Stimulated activated CD8-positive, alpha-beta memory T cell treated with anti-CD3 and anti-CD28 coated beads, Interleukin-12 subunit alpha, Interleukin-12 subunit beta, amount 100 ng/mL, for 4 hours (primary cell): ENCODE measurements at regions not wholly inside any gene's neighbourhood (a gene's known extent, or its start where the extent isn't known, plus 50 kb on each side); places are given as distances from the start of the nearest gene placed in this dataset.

Experiments
- DNase-seq: peaks from one replicate; pipeline ENCODE4 v3.0.0-alpha.2; 2020; ENCODE audit warnings: low read depth

GRCh38 chr6:165986914-165987482 lies 180.7 kb downstream of the TBXT start:
- no peak for DNase-seq

- no peak for DNase-seq
These were observed 181.2 kb downstream of the TBXT start for GRCh38 chr6:165986311-165986913.

DNA sequence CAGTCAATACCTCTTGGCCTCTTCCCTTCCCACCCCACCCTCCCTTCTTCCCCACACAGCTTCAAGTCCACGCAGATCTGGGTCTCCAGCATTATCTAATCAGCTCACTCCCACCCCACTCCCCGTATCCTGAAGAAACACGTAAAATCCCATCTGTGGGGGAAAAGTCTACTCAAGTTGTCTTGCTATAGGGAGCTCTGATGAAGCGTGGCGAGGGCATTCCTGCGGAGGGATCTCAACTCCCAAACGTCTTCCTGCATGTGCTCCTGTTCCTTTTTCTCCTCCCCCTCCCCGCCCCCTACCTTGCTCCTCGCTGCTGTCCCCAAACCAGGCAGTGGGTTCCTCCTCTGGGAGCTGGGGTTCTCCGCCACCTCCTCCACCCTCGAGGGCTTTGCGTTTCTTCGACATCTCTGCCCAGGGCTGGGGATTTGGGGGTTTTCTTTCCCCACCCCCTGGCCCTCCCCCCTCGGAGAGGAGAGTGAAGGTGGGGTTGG lies 181.8 kb downstream of the TBXT start:
- no peak for DNase-seq

DNA sequence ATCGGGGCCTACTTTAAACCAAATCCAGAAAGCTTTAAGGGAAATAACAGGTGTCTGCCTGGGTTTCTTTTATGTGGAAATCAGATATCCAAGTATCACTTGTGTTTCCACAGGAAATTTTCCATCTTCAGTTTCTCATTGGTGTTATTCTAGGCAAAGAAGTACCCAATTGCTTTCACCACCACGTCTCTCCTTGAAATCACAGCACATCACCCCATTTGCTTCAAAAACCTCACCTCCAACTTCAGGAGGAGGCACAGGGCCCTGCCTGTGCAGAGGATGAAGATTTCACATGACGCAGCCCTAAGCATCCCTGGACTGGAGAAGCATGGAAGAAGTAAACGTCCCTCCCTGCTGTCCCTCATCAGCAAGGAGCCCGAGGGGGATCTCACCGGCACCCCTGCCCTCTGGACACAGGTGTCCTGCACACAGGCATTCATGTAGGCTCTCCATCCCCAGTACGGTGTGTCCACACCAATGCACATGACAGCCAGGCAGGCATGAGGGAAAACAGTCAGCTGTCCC lies 182.3 kb downstream of the TBXT start:
- DNase-seq = no peak

DNA sequence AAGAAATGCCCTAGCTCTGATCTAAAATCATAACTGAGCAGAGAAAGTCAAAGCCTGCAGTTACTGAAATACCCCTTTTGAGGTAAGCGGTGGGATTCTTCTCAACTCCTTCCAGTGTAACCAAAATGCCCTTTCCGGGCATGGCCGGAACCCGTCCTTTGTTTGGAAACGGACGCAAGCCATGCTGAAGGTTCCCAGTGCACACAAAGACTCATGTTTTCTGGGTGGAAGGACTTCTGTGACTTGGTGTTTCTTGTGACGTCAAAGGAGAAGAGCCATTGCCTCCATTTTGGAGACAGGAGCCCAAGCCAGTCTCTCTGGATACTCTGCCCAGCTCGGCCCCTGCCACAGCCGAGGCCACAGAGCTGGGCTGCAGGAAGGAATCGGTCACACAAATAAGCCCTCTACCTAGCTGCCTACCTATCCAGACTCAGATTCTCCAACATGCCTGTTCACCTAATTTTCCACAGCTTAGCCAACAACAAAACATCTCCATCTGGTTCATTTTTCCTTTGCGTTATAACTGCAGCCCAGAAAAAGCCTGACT lies 182.8 kb downstream of the TBXT start:
- no peak for DNase-seq

GRCh38 chr6:165983112-165984072 lies 184.3 kb downstream of the TBXT start:
- DNase-seq = no peak

DNA sequence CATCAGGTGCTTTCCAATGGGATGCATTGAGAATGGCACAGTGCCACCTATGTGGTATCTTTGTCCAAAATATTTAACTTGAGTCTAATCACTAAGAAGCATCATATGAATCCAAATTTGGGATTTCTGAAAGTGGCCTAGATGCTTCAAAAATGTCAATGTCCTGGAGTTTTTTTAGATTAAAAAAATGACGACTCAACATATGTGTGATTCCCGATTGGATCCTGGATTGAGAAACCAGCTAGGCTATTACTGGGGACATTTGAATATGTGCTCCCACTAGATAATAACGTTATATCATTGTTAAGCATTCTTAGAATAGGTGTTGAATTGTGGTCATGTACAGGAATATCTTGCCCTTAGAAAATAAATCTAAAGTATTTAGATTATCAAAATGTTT lies 189.2 kb downstream of the TBXT start:
- DNase-seq = no peak

DNA sequence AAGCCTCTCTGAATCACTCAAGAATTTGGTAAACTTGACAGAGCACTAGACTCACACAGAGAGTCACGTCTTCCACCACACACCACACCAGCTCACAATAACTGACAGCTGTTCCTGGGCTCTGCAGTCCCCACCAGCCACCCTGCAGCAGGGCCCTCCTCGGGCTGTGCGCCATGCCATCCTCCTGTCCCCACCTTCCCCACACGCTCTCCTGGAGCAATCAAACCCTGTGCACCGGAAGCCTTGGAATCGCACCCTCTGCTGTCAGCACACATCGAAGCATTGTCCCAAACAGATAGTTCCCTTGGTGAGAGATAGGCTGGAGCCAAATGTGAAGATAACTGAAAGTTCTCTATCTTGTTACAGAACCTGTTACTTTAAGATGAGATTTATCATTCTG lies 191.0 kb downstream of the TBXT start:
- no peak for DNase-seq

- DNase-seq = no peak
These were observed 192.8 kb downstream of the TBXT start for GRCh38 chr6:165974817-165975216.

GRCh38 chr6:165973473-165973872 lies 194.2 kb downstream of the TBXT start:
- DNase-seq = no peak

GRCh38 chr6:165972139-165972802 lies 195.4 kb downstream of the TBXT start:
- no peak for DNase-seq

- DNase-seq = no peak
These were observed 196.4 kb downstream of the TBXT start for GRCh38 chr6:165971202-165971601.

GRCh38 chr6:165970001-165970400 lies 197.7 kb downstream of the TBXT start:
- no peak for DNase-seq

GRCh38 chr6:165969184-165969583 lies 198.5 kb downstream of the TBXT start:
- no peak for DNase-seq

GRCh38 chr6:165968408-165968807 lies 199.2 kb downstream of the TBXT start:
- DNase-seq = no peak

DNA sequence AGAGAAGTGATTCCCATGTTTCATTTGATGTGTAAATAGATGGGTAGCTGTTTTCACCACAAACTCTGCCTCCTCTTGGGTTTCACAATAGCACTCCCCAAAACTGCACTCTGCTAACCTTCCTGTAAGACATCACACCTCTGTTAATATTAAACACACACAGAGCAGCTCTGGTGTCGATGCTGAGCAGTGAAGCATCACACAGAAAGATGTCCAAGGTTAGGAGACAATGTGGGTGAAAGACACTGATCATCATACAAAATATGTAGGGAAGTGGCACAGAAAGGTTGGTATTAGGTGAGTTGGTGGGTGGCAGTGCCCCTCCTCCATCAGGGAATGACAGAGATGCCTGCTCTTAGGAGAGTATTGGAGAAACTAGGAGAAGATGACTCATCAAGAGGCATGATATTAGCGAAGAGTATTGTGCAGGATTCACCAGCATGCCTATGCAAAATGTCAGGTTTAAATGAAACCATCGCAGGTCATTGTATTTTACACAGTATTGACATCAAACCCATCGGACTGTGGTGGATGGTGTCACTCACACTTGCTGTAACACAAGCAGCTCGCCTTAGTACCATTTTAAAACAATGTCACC lies 199.7 kb downstream of the TBXT start:
- DNase-seq = no peak

DNA sequence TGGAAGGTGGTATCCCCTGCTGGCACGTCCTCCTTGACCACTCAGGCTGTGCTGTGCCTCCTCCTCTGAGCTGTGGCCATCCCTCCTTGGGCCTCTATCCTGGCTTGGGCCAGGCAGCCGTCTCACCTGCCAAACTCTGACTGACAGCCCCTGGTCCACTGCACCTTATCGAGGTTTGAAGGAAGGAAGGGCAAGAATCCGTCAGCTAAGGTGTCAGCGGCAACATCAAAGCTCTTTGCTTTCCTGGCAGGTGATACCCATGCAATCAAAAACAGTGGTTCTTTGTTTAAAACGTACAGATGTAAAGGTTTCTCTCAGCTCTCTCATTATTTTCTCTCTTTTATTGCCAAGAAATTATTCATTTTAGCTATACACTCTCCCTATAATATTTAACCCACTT lies 203.9 kb downstream of the TBXT start:
- no peak for DNase-seq

- no peak for DNase-seq
These were observed 205.3 kb downstream of the TBXT start for GRCh38 chr6:165962366-165962765.

- DNase-seq = no peak
These were observed 206.4 kb downstream of the TBXT start for GRCh38 chr6:165961233-165961632.

DNA sequence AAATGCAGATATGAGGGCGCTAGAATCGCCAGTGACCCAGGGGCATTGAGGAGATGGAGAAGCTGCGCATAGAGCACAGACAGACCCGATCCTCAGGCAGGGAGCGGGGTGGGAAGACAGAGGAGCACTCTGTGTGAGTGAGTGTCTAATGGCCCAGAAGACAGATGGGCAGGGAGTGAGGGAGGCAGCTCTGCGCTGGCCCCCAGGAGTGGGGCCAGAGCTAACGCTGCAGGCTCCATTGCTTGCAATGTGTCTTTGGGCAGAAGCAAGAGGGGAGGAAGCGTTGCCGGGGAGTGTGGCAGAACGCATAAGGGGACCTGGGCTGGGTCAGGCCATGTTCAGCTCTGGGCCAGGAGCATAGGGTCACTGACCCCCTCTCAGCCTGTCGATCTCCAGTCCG lies 207.0 kb downstream of the TBXT start:
- DNase-seq = no peak

DNA sequence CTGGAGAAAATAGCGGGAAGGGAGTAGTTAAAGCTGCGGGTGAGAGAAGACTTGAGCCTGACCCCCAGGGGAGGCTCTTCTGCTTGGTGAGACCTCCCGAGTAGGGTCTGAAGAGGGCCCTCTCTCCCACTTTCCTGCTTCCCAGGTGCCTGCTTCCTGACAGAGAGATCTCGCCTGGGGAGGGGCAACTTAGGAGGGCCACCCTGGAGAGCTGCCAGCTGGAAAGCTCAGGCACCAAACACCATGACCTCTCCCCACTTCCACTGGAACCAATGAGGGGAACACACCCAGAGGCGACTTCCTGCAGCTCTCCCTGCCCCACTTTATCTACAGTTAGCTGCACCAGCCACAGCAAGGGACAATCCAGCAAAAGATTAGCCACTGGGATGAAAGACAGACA lies 208.0 kb downstream of the TBXT start:
- DNase-seq = no peak

DNA sequence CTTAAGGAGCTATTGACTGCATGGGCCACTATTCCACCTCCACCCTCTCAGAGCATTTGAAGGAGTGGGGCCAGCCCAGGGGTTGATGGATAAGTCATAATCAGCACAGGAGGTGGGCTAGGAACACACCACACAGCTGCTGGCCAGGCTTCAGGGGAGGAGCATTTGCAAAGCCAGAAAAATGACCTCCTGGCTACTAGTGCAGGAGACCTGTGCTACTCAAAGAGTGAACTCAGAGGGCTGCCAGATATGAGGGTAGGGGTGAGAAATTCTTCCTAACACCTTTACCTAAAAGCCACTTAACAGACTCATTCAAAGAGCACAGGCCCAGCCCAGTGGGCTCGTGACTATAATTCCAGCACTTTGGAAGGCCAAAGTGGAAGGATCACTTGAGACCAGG lies 210.8 kb downstream of the TBXT start:
- DNase-seq = no peak
